Activated CD8-positive, alpha-beta T cell treated with anti-CD3 and anti-CD28 coated beads for 36 hours (primary cell): ENCODE measurements at regions not wholly inside any gene's neighbourhood (a gene's known extent, or its start where the extent isn't known, plus 50 kb on each side); places are given as distances from the start of the nearest gene placed in this dataset.

Experiments
- ATAC-seq: fragments of 200-7000 bp; cut with Tn5 transposase; one replicate; pipeline ENCODE4 v1.10.0; 2021; ENCODE audit warnings: mild to moderate bottlenecking, moderate library complexity
- CTCF ChIA-PET: fragments of 350-600 bp; sonication (Branson Sonifier 250); formaldehyde crosslinking; loops from one replicate; lab custom pipeline; 2021; ENCODE audit warnings: antibody characterized with exemption; lab: Charles Lee
- POLR2A ChIA-PET: fragments of 350-600 bp; sonication (Branson Sonifier 250); formaldehyde crosslinking; loops from one replicate; lab custom pipeline; 2021; ENCODE audit warnings: antibody characterized with exemption; lab: Charles Lee
- DNase-seq: peaks from one replicate; pipeline ENCODE4 v3.0.0-alpha.2; 2020
- H3K27ac Mint-ChIP-seq: one replicate; pipeline ENCODE4 v1.8.0; 2021; ENCODE audit warnings: mild to moderate bottlenecking, mixed read lengths
- H3K27me3 Mint-ChIP-seq: one replicate; pipeline ENCODE4 v1.8.0; 2021; ENCODE audit warnings: mixed read lengths
- H3K36me3 Mint-ChIP-seq: one replicate; pipeline ENCODE4 v1.8.0; 2021; ENCODE audit warnings: low read depth, mixed read lengths
- H3K4me1 Mint-ChIP-seq: one replicate; pipeline ENCODE4 v1.8.0; 2021; ENCODE audit warnings: low read depth, mixed read lengths
- H3K4me3 Mint-ChIP-seq: one replicate; pipeline ENCODE4 v1.8.0; 2021; ENCODE audit warnings: mild to moderate bottlenecking, moderate library complexity, mixed read lengths
- H3K9me3 Mint-ChIP-seq: one replicate; pipeline ENCODE4 v1.8.0; 2021; ENCODE audit warnings: mixed read lengths
- CTCF ChIP-seq: fragments of 200-600 bp; IDR thresholded peaks from one replicate; pipeline ENCODE4 v1.8.0; 2022; ENCODE audit warnings: antibody characterized with exemption, mild to moderate bottlenecking
- intact Hi-C: fragments of 100-400 bp; cut with micrococcal nuclease; formaldehyde crosslinking; loops from one replicate; pipeline ENCODE4 v1.10.0; 2022

- no peak overlapping the region for H3K4me3 Mint-ChIP-seq
- DNase-seq (no peak), ATAC-seq (no peak)
- no peaks in the 10 kb centered on the region for H3K9me3 Mint-ChIP-seq
- no peak overlapping the region for H3K27ac Mint-ChIP-seq
- no peak for TF ChIP-seq CTCF
- CTCF ChIA-PET = no interaction called here
- intact Hi-C loops = no loop called here
- POLR2A ChIA-PET = no interaction called here
- H3K4me1 Mint-ChIP-seq = no peaks in the 10 kb centered on the region
- no peaks in the 10 kb centered on the region for H3K36me3 Mint-ChIP-seq
- H3K27me3 Mint-ChIP-seq = peaks cover 7% of the 10 kb centered on the region
Observed at GRCh38 chr13:106789911-106790310, 222.0 kb upstream of the ARGLU1 start.

DNA sequence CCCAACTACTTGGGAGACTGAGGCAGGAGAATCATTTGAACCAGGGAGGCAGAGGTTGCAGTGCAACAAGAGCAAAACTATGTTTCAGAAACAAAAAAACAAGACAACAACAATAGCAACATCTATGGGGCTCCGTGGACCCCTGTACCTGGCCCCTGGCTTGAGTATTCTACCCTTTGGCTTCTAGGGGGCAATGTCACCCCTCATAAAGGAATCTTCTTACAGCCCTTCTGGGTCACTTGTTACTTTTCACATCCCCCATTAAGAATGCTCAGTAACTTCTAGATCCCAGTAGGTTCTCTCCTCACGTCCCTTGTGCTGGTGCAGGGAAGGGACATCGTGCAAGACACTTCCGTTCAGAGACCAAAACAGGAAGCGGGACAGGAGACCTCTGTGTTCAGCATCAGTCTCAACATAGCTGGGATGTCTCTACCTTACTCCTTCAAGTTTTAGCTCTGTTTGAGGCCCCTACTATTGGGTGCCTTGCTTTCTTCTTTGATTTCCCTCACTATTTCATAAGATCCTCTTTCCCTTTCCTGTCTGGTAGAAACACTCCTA lies 218.1 kb upstream of the ARGLU1 start:
- intact Hi-C loops = no loop called here
- no peak for TF ChIP-seq CTCF
- H3K36me3 Mint-ChIP-seq = no peaks in the 10 kb centered on the region
- no peak for DNase-seq
- H3K27me3 Mint-ChIP-seq = peaks cover 2% of the 10 kb centered on the region
- POLR2A ChIA-PET = no interaction called here
- no peak overlapping the region for H3K4me3 Mint-ChIP-seq
- H3K4me1 Mint-ChIP-seq = no peaks in the 10 kb centered on the region
- no peak for ATAC-seq
- H3K9me3 Mint-ChIP-seq = no peaks in the 10 kb centered on the region
- no peak overlapping the region for H3K27ac Mint-ChIP-seq
- CTCF ChIA-PET = no interaction called here

GRCh38 chr13:106774621-106775020 lies 206.7 kb upstream of the ARGLU1 start:
- CTCF ChIA-PET = no interaction called here

DNA sequence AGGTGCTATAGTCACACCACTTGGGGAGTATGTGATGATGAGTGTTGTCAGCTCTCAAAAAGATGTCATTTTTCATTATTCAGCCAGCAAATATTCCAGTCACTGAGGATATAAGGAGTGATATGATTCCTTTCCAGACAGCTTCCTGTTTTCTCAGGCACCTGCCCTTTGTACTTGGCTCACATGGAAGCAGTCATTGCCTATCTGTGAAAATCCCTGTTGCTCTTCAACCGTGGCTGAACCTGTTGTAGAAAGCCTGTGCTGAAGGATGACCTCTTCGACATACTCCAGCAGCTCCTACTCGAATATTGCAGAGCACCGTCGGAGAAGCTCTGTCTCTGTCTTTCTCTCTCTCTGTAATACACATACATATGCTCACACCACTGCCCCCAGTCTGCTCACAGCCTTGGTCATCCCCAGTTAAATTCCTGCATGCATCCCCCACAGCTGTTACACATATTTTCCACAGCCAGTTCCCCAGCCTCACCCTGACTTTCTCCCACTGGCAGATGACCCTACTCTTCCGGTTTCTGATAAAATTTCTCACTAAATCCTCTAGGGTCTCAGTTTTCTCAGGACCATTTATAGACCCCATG lies 204.2 kb upstream of the ARGLU1 start:
- no peak for TF ChIP-seq CTCF
- Mint-ChIP-seq H3K27ac (no peak overlapping the region), H3K4me1 (no peaks in the 10 kb centered on the region), H3K27me3 (no peaks in the 10 kb centered on the region), H3K36me3 (no peaks in the 10 kb centered on the region), H3K9me3 (peaks cover 6% of the 10 kb centered on the region), H3K4me3 (no peak overlapping the region)
- intact Hi-C loops = no loop called here
- CTCF ChIA-PET = no interaction called here
- no peak for ATAC-seq
- POLR2A ChIA-PET = no interaction called here
- DNase-seq = no peak

More at GRCh38 chr13:106774621-106775020, 206.7 kb upstream of the ARGLU1 start:
- H3K9me3 Mint-ChIP-seq = peaks cover 4% of the 10 kb centered on the region
- H3K27ac Mint-ChIP-seq = no peak overlapping the region
- no peaks in the 10 kb centered on the region for H3K36me3 Mint-ChIP-seq
- no peak for TF ChIP-seq CTCF
- POLR2A ChIA-PET = no interaction called here
- no peaks in the 10 kb centered on the region for H3K4me1 Mint-ChIP-seq
- ATAC-seq (no peak), DNase-seq (no peak)
- H3K27me3 Mint-ChIP-seq = no peaks in the 10 kb centered on the region
- H3K4me3 Mint-ChIP-seq = no peak overlapping the region
- intact Hi-C loops = no loop called here

- Mint-ChIP-seq H3K27ac (no peak overlapping the region), H3K36me3 (no peaks in the 10 kb centered on the region), H3K4me3 (no peak overlapping the region), H3K27me3 (no peaks in the 10 kb centered on the region), H3K9me3 (peaks cover 2% of the 10 kb centered on the region), H3K4me1 (no peaks in the 10 kb centered on the region)
- TF ChIP-seq CTCF = no peak
- intact Hi-C loops = no loop called here
- ChIA-PET POLR2A (interaction anchor here (0.6 kb wide), 1 partner anchor 322 kb away, joined by 3 read pairs; no protein-coding TSS in a partner anchor), CTCF (no interaction called here)
- DNase-seq (no peak), ATAC-seq (no peak)
Observed at GRCh38 chr13:106768991-106769390, 201.1 kb upstream of the ARGLU1 start.
